SU-DHL-6 (cell line): ENCODE measurements at regions not wholly inside any gene's neighbourhood (a gene's known extent, or its start where the extent isn't known, plus 50 kb on each side); places are given as distances from the start of the nearest gene placed in this dataset.

Experiments used
- H2AFZ ChIP-seq: fragments of 200-600 bp; sonication (generic); 2 replicates; pipeline ENCODE4 v1.6.1; 2014; ENCODE audit warnings: low read depth, mild to moderate bottlenecking, moderate library complexity, mixed read lengths, antibody characterized with exemption, low read length; ENCODE audit not compliant: severe bottlenecking
- H3F3A ChIP-seq: fragments of 200-600 bp; shearing (Covaris generic); 2 replicates; pipeline ENCODE4 v1.6.0; 2016; ENCODE audit warnings: antibody characterized with exemption, mild to moderate bottlenecking; ENCODE audit not compliant: insufficient read depth
- H3K27ac ChIP-seq: fragments of 200-600 bp; sonication (generic); 2 replicates; pipeline ENCODE4 v1.5.1; 2016; ENCODE audit warnings: low read depth, mild to moderate bottlenecking, low read length, moderate library complexity, mixed read lengths
- H3K27me3 ChIP-seq: fragments of 200-600 bp; sonication (generic), shearing (Covaris generic); 2 replicates; pipeline ENCODE4 v1.6.0; 2014; ENCODE audit warnings: mild to moderate bottlenecking, low read length
- H3K36me3 ChIP-seq: fragments of 200-600 bp; sonication (generic); 2 replicates; pipeline ENCODE4 v1.6.1; 2014; ENCODE audit warnings: mild to moderate bottlenecking, low read length, mixed read lengths
- H3K4me2 ChIP-seq: fragments of 300-600, 200-600 bp; shearing (Covaris generic), sonication (generic); 2 replicates; pipeline ENCODE4 v1.6.0; 2014; ENCODE audit warnings: low read length, low read depth, mild to moderate bottlenecking; ENCODE audit not compliant: poor library complexity, severe bottlenecking
- H3K4me3 ChIP-seq: fragments of 200-600 bp; sonication (generic); 2 replicates; pipeline ENCODE4 v1.5.1; 2014; ENCODE audit warnings: antibody characterized with exemption, low read length, mild to moderate bottlenecking, mixed read lengths; ENCODE audit not compliant: insufficient read depth, poor library complexity, severe bottlenecking
- H3K79me2 ChIP-seq: fragments of 200-600 bp; sonication (generic); 2 replicates; pipeline ENCODE4 v1.6.1; 2014; ENCODE audit warnings: mild to moderate bottlenecking, low read length, moderate library complexity; ENCODE audit not compliant: insufficient read depth
- H3K9ac ChIP-seq: fragments of 200-600 bp; sonication (generic); 2 replicates; pipeline ENCODE4 v1.7.0; 2014; ENCODE audit warnings: mild to moderate bottlenecking, low read length
- H3K9me2 ChIP-seq: fragments of 200-600 bp; sonication (generic); replicated peaks from 2 replicates; pipeline ENCODE4 v1.6.1; 2014; ENCODE audit warnings: low read length; ENCODE audit not compliant: insufficient read depth
- H3K9me3 ChIP-seq: fragments of 200-600 bp; sonication (generic); 2 replicates; pipeline ENCODE4 v1.6.1; 2014; ENCODE audit warnings: low read length, mixed read lengths; ENCODE audit not compliant: insufficient read depth
- H4K20me1 ChIP-seq: fragments of 200-600 bp; sonication (generic); 2 replicates; pipeline ENCODE4 v1.6.1; 2014; ENCODE audit warnings: low read depth, mild to moderate bottlenecking, antibody characterized with exemption, low read length, moderate library complexity, mixed read lengths
- EZH2phosphoT487 ChIP-seq: fragments of 200-600 bp; sonication (generic), shearing (Covaris generic); conservative IDR thresholded peaks from 2 replicates; pipeline ENCODE4 v1.6.1; 2018; ENCODE audit warnings: mild to moderate bottlenecking, antibody characterized with exemption, low read length, moderate library complexity, mixed read lengths
- TF ChIP-seq, protein P1 (sequence below): fragments of 200-600 bp; sonication (generic); IDR thresholded peaks from one replicate; pipeline ENCODE4 v1.5.1; 2017; ENCODE audit warnings: antibody characterized with exemption, mild to moderate bottlenecking, low read length, moderate library complexity; ENCODE audit not compliant: insufficient read depth, poor library complexity, severe bottlenecking

DNA sequence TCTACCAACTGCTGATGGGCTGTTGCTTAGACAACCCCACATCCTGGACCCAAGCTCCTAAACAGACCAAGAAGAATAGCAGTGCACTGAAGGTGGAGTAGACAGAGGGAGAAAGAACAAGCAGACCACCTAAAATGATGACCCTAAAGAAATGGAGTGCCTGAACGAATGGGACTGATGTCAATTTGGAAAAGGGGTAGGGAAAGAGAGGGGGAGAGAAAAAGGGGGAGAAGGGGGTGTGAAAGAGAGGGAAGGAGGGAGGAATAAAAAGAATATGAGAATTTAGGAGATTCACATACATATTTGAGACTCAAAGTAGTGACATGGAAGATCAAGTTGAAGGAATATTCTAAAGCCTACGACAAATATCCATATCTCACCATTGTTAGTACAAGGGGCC lies 144.4 kb upstream of the DUSP10 start:
- Histone ChIP-seq H3K27me3 (no peaks in the 10 kb centered on the region), H3K4me2 (no peak overlapping the region), H2AFZ (no peak overlapping the region), H3K9ac (no peak overlapping the region), H3F3A (no peaks in the 10 kb centered on the region), H3K9me3 (no peaks in the 10 kb centered on the region), H4K20me1 (no peaks in the 10 kb centered on the region), H3K79me2 (no peaks in the 10 kb centered on the region), H3K36me3 (no peaks in the 10 kb centered on the region), H3K9me2 (no peaks in the 10 kb centered on the region), H3K27ac (no peak overlapping the region), H3K4me3 (no peak overlapping the region)
- TF ChIP-seq EZH2phosphoT487 = no peak
- TF ChIP-seq, protein P1, sequence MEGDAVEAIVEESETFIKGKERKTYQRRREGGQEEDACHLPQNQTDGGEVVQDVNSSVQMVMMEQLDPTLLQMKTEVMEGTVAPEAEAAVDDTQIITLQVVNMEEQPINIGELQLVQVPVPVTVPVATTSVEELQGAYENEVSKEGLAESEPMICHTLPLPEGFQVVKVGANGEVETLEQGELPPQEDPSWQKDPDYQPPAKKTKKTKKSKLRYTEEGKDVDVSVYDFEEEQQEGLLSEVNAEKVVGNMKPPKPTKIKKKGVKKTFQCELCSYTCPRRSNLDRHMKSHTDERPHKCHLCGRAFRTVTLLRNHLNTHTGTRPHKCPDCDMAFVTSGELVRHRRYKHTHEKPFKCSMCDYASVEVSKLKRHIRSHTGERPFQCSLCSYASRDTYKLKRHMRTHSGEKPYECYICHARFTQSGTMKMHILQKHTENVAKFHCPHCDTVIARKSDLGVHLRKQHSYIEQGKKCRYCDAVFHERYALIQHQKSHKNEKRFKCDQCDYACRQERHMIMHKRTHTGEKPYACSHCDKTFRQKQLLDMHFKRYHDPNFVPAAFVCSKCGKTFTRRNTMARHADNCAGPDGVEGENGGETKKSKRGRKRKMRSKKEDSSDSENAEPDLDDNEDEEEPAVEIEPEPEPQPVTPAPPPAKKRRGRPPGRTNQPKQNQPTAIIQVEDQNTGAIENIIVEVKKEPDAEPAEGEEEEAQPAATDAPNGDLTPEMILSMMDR = no peak

DNA sequence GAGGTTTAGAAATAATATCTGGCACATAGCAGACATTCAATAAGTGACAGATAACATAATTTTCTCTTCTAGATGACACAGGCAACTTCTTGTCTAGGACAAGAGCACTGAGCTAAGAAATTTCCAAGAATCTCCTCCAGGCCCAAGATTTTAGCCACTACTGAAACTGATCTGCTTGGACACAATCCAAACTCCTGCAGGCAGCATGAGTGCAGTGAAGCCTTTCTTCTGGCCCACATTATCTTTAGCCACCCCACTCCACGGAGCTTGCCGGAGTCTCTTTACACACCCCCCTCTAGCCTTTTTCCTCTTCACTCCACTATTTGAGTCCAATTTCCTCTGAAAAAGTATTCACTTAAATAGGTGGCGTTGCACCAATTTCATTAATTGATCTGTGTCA lies 142.9 kb upstream of the DUSP10 start:
- H3K27me3 ChIP-seq = no peaks in the 10 kb centered on the region
- H3K4me2 ChIP-seq = no peak overlapping the region
- H3K27ac ChIP-seq = no peak overlapping the region
- no peaks in the 10 kb centered on the region for H4K20me1 ChIP-seq
- H3K9me3 ChIP-seq = no peaks in the 10 kb centered on the region
- H3K4me3 ChIP-seq = no peak overlapping the region
- no peaks in the 10 kb centered on the region for H3K9me2 ChIP-seq
- no peak overlapping the region for H2AFZ ChIP-seq
- H3F3A ChIP-seq = no peaks in the 10 kb centered on the region
- no peaks in the 10 kb centered on the region for H3K79me2 ChIP-seq
- H3K9ac ChIP-seq = no peak overlapping the region
- no peaks in the 10 kb centered on the region for H3K36me3 ChIP-seq
- TF ChIP-seq, protein P1 = no peak
- no peak for TF ChIP-seq EZH2phosphoT487

DNA sequence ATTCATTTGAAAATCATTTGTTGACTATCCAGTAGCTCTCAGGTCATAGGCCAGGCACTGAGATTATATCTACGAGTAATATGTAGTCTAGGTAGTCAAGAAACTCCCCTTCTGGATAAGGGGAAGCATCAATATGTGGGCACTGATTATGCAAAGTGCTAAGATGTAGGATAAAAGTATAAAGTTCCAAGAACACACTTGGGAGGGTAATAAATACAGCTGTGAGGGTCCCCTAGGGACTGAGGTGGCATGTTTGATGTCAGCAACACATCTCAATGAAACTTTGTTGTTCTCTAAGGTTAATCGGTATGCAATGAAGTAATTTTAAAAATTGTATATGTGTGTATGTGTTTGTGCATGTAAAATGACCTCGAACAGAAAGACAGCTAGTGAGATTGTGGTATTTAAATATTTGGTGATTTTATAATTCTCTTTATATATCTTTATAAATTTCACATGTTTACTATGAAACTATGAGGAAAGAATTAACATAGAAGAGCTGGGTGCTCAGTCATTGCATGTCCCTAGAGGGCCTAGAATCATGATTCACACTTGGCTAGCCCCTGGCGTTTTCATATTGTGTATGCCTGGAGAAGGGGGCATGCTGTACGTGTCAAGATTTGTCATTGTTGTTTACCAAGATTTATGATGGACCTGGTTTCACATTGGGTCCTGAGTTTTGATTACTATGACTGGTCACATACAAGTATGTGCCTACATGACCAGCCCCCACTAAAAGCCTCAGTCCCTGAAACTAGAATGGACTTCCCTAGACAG lies 140.1 kb upstream of the DUSP10 start:
- Histone ChIP-seq H3K79me2 (no peaks in the 10 kb centered on the region), H4K20me1 (no peaks in the 10 kb centered on the region), H3K27ac (no peak overlapping the region), H3K9ac (no peak overlapping the region), H3K27me3 (no peaks in the 10 kb centered on the region), H2AFZ (no peak overlapping the region), H3K36me3 (no peaks in the 10 kb centered on the region), H3K4me2 (no peak overlapping the region), H3K9me2 (no peaks in the 10 kb centered on the region), H3K9me3 (no peaks in the 10 kb centered on the region), H3K4me3 (no peak overlapping the region), H3F3A (no peaks in the 10 kb centered on the region)
- TF ChIP-seq, protein P1 = no peak
- TF ChIP-seq EZH2phosphoT487 = no peak
